Thyroid gland (tissue), 4 donors: ENCODE measurements at regions not wholly inside any gene's neighbourhood (a gene's known extent, or its start where the extent isn't known, plus 50 kb on each side); places are given as distances from the start of the nearest gene placed in this dataset.

ENCODE experiments used
- CTCF ChIP-seq, 6 experiments: fragments of 200-600 bp in 3 of 6; fragments of 450-650 bp in 3 of 6; sonication (generic) in 3 of 6; IDR thresholded peaks; one replicate each; pipeline ENCODE4 v1.5.1; 2016 to 2019; ENCODE audit warnings: antibody characterized with exemption in 6 of 6, mild to moderate bottlenecking in 2 of 6, inconsistent platforms in 1 of 6, moderate library complexity in 1 of 6
- POLR2A ChIP-seq, 2 donors: fragments of 450-650 bp; IDR thresholded peaks; one replicate each; pipeline ENCODE4 v1.6.1; 2017; ENCODE audit warnings: antibody characterized with exemption in 2 of 2, mild to moderate bottlenecking in 2 of 2, moderate library complexity in 1 of 2

GRCh38 chr10:57867241-57867640 lies 400.5 kb downstream of the IPMK start:
- TF ChIP-seq CTCF (IDR thresholded peaks at IDR 0.05) = no peak
- TF ChIP-seq POLR2A (IDR thresholded peaks at IDR 0.05) = no peak
